GM18505 (cell line): ENCODE measurements at regions not wholly inside any gene's neighbourhood (a gene's known extent, or its start where the extent isn't known, plus 50 kb on each side); places are given as distances from the start of the nearest gene placed in this dataset.

Experiments
- ATAC-seq: cut with Tn5 transposase; IDR thresholded peaks from one replicate; pipeline ENCODE4 v1.9.1; 2021; ENCODE audit not compliant: unreplicated experiment
- POLR2A ChIP-seq: IDR thresholded peaks from 4 replicates; pipeline ENCODE4 v1.6.1; 2011; ENCODE audit warnings: borderline replicate concordance; ENCODE audit not compliant: insufficient read depth, insufficient read length; ENCODE audit errors: extremely low read depth

DNA sequence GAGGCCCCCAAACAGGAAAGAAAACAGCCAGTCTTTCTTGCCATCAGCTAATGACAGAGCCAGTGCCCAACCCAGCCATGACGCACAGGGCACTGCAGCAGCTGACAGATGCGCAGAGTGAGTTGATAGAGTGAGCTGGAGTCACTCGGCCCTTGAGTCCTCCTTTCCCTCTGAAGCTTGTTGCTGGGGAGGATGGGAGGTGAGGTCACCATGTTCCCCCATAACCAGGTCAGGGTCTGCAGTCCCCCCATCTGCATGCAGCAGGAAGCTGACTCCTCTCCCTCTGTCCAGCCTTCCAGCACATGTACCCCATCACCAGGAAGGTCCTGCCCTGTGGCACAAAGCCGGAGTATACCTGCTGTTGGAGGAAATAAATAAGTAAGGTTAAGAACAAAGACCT, 174.6 kb downstream of the ABHD5 start:
- no peak for TF ChIP-seq POLR2A
- ATAC-seq: no peak

DNA sequence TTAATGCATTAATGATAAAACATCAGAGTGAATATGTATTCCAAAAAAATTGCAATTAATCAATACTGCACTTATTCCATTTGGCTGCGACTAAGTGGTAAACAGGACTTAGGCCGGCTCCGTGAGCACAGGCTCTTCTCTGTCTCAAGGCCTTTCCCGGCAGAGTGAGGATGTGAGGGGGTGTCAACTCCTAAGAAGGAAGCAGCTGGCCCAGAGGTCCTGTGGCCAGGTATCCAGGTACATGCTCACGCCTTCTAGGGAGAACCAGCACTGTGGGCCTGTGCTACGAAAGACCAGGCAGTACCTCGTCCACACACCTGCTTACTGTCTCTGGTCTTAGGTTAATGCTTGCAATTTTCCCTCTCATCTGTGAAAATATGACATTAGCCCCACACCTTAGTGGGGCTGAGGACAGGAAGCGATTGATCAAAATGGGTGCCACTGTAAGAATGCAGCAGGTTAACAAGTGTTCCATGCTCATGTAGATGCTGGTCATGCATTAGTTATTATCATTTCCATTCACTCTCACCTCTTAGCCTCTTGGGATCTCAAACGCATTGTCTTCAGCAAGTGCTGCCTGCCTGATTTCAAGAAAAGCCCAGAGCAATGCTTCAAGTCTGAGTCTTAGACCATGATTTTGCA, 175.3 kb downstream of the ABHD5 start:
- no peak for TF ChIP-seq POLR2A
- no peak for ATAC-seq

DNA sequence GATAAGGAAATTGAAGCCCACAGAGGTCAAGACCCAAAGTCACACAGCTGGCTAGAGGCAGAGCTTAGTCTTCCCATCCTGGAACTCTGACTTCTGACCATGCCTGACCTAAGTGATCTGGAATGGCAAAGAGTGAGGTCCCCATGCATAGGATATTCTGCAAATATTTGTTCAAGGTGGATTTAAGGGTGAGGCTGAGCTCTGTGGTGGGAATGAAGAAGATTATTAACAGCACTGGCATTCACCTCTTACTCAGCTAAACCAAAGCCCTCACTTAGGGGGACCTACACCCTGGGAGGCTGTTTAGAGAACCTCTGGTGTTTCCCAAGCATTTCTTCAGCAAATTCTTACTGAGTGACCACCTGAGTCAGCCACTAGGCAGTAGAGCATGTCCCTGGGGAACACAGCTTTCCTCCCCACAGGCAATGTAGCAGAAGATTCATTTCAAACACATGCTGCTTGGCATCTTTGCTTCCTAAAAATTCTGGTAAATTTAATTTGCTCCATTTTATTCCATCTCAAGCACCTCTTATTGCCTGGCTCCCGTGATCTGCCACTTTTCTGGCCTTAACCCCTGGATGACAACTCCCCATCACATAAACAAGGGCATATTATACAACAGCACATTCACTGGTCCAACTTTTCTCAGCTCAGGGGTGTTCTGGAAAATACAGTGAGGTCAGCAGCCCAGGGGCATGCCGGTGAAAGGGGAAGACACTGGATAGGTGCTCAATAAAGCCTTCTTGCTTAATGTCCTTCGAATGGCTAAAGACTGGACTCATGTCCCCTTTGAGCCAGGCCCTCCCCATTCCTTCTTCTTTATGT, 176.0 kb downstream of the ABHD5 start:
- no peak for ATAC-seq
- TF ChIP-seq POLR2A: no peak

DNA sequence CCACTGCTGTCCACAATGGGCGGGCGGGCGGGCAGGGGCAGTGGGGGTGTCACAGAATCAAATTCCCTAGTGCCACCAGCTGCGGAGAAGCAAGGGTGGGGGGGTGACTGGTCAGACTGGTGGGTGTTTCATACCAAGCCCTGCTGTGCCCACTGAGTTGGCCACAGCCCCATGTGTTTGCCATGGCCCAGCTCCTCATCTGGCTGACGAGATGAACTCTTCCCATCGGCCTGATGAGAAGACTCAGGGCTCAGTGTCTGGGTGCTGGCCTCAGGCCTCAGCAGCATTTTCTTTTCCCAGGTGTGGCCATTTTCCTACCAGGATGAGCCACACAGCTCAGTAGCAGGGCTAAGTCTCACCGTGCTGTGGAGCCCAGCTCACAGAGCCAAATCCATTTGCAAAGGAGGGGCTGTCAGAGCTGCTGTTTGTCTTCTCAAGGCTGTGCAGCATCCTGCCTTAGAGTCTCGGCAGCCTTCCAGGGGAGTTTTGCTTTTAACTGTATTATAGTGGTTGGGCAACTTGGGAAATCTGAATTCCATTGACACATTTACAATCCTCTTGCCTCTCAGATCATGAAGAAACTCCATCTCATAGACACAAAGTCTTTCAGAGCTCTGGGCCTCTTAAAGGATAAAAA, 176.8 kb downstream of the ABHD5 start:
- TF ChIP-seq POLR2A: no peak
- ATAC-seq: no peak

DNA sequence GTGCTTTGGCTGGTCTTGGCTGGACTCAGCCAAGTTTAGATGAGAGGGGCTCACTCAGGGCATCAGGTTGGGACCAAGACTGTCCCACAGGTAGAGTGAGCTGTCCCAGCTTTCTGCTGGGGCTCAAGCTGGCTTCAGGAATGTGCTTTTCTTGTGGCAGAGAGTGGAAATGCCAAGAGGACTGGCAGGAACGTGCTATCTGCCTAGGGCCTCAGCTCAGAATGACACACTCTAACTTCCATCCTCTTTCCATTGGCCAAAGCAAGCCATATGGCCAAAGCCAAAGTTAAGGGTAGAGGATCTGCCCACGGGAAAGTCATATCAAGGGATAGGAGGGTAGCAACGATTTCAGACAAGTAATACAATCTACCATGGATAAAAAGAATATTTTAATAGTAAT, 178.8 kb downstream of the ABHD5 start:
- TF ChIP-seq POLR2A: no peak
- ATAC-seq: no peak

DNA sequence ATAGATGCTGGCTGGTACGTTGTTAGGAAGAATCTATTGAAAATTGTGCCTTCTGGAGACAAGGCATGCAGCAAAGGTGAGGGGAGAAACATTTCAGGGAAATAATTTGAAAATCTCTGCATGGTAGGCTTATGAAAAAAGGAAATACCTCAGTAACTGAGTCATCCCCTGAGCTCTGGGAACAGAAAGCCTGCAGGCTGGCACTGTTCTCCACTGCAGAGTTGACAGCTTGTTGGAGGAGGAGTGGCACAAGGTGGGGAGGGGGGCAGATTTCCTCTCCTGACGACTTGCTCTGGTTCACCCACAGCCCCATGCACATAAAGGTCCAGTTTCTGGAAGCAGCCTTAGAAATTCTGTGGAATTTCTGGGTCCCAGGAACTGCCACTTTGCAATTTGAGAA, 179.4 kb downstream of the ABHD5 start:
- no peak for TF ChIP-seq POLR2A
- no peak for ATAC-seq

DNA sequence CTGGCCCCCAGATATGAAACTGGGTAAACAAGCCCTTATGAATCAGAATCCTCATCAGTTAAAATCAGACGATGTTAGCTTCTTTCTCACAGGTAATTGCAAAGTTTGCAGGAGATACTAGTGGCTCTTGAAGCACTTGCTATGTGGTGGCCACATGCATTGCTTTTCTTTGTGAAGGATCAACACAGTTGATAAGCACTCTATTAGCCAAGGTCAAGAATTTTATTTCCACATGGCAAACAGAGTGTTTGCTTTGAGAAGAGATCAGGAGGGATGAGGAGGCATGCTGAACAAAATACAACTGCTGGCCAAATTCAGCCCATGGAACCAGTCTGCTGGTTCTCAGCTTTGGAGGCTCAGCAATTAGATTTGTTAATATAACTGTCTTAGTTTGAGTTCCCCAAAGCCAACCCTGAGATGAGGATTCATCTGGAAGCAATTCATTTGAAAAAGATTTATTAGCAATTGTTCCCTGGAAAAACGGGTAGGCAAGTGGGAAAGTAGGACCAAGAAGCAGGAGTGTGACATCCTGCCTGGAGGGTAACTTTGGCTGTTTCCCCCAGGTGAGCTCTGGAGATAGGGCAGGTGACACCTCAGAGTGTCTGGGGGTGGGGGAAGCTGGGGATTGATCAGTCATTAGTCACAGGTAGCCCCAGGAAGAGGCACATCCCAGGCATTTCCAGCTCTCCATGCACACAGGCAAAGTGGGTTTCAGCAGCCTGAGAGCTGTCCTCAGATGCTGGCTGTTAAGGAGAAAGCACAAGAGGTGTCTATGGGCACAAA, 180.3 kb downstream of the ABHD5 start:
- no peak for ATAC-seq
- no peak for TF ChIP-seq POLR2A

DNA sequence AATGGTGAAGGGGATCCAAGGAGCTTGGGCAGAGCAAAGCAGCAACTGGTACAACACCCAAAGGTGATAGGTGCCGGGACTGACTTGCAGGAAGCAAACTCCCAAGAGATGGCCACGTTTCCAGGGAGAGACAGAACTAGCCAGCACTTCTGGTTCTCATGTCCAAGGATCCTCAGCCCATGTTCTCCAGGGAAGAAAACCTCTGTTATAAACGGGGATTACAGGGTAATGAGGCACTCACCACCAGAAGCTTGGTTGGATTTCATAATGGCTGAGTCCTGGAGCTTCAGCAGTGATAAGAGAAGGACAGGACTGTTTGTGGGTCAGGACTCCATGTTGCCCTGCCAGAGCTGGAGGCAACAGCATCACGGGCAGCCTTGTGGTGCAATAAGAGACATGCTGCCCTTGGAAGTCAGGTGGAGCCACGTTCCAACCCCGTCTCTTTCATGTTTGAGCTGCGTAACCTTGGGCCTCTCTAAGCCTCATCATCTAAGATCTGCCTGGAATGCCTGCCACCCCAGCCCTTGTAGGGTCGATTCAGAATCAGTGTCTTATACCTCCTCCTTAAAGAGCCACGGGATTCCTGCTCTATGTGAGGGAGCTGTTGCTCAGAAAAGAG, 181.0 kb downstream of the ABHD5 start:
- ATAC-seq: no peak
- TF ChIP-seq POLR2A: no peak

DNA sequence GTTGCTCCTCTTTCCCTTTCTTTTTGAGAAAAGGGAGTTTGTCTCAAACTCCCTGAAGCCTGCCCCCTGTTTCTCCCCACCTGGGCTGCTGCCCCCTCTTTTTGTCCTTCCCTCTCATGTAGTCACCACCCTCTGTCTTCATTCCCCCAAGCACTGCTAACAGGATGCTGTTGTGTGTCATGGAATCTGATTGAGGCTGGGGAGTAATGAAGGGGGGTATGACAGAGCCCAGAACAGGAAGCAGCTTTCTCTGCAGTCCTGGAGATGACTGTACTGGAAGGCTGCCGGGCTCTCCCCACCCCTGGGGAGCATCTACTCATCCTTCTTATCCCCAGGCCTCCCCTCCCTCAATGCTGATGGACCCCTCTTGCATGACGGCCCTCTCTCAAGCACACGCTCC, 181.6 kb downstream of the ABHD5 start:
- ATAC-seq: no peak
- no peak for TF ChIP-seq POLR2A

DNA sequence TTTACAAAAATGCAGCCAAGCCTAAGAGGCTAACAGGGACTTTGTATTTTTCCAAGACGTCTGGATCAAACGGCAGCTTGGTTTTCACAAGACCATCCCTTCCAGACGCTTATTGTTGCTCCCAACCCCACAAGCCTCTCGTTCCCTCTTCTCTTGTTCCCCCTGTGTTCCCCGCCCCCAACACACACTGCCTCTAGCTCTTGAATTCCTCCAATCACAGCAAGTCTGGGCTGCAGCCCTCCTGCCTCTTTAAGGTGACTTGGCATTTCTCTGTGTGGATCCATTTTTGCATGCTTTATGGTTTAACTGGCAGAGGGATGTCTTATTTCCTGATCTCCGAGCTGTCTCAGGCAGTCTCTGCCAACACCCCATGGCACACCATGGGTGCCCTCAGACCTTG, 182.2 kb downstream of the ABHD5 start:
- no peak for ATAC-seq
- no peak for TF ChIP-seq POLR2A

DNA sequence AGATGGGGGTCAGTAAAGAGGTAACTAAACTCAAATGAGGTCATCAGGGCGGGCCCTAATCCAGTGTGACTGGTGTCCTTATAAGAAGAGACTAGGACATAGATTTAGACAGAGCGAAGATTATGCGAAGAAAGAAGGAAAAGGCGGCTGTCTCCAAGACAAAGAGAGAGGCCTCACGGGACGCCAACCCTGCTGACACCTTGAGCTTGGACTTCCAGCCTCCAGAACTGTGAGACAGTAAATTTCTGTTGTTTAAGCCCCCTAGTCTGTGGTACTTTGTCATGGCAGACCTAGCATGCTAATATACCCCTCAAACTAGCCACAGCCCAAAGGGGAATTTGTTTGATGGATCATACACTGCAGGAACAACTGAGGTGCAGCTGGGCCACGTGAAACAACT, 183.0 kb downstream of the ABHD5 start:
- no peak for ATAC-seq
- no peak for TF ChIP-seq POLR2A

DNA sequence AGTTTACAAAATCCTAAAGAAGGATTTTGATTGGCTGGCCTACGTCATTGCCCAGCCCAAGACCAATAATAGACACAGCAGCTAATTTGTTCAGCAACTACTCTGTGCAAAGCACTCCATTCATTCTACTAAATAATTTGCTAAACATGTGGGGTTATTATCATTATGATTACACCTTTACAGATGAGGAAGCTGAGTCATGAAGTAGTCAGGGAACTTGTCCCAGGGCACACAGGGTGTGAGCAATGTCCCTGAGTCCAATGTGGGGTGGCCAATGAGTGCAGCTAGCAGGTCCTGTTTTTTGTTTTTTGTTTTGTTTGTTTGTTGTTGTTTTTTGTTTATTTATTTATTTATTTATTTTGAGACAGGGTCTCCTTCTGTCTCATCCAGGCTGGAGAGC, 183.6 kb downstream of the ABHD5 start:
- TF ChIP-seq POLR2A: no peak
- no peak for ATAC-seq

DNA sequence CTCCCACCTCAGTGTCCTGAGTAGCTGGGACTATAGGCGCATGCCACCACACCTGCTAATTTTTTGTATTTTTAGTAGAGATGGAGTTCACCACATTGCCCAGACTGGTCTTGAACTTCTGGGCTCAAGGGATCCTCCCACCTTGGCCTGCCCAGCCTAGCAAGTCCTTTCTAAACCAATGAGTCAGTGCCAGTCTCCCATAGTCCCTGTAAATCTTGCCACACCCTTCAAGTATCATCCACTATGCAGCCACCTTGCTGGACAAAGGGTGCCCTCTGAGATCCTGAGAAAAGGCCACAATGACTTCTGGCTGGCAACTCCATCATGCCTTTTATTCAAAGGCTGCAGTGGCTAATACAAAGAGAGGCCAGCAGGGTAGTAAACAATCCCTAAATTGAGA, 184.0 kb downstream of the ABHD5 start:
- no peak for ATAC-seq
- no peak for TF ChIP-seq POLR2A

DNA sequence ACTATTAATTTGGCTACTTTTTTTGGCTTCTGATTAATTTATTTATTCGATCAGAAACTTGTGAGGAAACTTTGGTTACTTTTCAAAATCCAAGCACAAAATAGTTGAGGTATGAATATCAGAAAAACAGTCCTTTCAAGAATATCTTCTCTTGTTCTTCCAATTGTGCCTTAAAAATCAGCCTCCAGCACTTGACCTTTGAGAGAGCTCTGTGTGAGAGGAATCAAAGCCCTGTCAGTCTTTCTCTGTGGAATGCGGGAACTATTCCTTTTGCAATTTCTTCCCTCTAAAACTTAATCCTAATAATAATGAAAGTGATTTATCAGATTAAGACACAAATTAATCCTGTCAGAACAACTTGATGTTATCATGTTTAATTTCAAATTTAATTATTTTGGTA, 185.9 kb downstream of the ABHD5 start:
- ATAC-seq: no peak
- no peak for TF ChIP-seq POLR2A

DNA sequence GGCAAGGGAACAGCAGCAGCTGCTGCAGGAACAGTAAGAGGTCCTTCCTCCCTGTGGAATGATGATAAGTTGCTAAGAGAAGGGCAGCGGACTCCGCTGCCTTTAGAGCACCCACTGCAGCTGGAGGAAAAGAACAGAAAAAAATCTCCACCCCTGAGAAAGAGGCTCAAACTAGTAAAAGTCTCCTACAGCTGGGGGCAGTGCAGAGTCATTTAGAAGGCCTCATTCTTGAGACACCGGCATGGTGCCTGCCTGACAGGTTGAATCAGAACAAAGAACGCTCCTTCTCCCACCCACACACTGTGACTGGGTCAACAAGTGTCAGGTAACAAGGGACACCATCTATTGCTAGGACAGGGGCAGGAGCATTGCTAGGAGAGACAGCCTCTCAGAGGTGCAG, 188.4 kb downstream of the ABHD5 start:
- TF ChIP-seq POLR2A: no peak
- ATAC-seq: no peak
